GM21367 (cell line): ENCODE measurements at regions not wholly inside any gene's neighbourhood (a gene's known extent, or its start where the extent isn't known, plus 50 kb on each side); places are given as distances from the start of the nearest gene placed in this dataset.

ENCODE experiments used
- ATAC-seq: cut with Tn5 transposase; IDR thresholded peaks from one replicate; pipeline ENCODE4 v1.9.1; 2021; ENCODE audit not compliant: unreplicated experiment

DNA sequence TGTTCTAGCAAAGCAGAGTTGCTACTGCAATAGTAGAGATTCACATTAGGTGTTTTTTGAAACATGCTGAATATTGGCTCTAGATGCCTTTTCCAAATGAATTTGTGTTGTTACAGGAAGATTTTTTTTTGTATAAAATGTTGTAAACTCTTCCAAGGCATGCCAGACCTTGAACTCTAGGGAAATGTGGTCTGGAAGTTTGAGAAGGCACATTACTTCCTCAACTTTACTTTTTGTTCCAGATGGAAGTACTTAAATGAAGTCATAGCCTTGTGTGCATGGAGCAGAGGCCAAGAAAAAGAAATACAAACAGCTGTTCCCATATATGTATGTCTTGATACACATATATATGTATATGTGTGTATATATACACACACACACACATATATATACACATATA is 585.7 kb upstream of the MARCKS start:
- ATAC-seq, result no peak

GRCh38 chr6:113276601-113277000 is 580.5 kb upstream of the MARCKS start:
- ATAC-seq, result no peak

- ATAC-seq, result no peak
These were observed 580.0 kb upstream of the MARCKS start for GRCh38 chr6:113277111-113277510.

- no peak for ATAC-seq
These were observed 576.1 kb upstream of the MARCKS start for GRCh38 chr6:113281014-113281413.

DNA sequence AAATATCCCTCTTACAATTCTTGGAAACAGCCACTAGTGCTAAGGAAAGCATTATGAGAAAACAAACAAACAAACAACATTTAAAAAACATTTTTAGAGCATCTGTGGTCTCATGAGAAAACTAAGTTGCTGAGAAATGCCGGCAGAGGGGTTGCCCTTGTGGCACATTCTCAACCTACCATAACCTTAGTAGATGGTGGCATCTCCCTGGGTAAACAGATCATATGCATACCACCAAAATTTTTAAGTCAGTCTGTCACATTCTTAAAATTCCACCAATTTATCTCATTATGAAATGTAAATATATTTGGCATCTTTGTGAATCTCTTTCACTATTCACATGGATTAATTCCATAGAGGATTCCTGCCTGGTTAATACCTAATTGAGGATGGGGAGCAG is 575.7 kb upstream of the MARCKS start:
- ATAC-seq, result no peak

DNA sequence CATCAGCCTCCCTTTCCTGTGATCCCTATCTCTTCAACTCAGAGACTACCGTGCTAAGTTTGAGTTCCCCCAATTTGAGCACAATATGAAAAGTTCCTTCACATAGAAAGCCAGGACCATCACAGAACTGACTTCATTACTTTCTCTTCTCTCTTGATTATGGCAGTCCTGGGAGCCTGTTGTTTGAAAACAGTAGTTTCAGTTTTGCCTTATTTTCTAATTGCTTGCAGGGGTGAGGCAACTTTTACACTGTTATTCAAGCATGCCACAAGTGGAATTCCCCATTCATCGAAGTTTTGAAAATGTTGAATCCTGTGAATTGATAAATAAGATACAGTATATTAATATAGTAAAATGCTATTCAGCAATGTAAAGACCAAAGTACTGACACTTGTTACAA is 569.7 kb upstream of the MARCKS start:
- ATAC-seq, result peak; percentile 66

GRCh38 chr6:113288409-113288808 is 568.7 kb upstream of the MARCKS start:
- ATAC-seq, result no peak

DNA sequence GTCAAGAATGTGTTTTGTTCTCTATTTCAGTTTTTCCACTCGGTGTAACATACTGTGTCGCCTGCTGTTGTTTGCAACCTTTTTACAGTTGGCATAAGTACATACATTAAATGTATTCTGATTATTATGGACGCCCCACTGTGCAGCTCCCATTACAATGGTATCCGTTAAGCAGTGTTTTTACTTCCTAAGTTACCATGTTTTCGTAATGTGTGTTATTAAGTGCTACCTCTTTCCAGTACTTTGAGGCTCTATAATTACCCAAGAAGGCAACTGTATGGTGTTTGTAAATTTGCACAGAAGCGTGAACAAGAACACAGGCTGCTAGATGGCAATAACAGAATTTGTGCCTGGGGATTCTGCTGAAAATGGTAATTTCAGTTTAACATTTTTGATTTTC is 568.0 kb upstream of the MARCKS start:
- no peak for ATAC-seq

- no peak for ATAC-seq
These were observed 566.5 kb upstream of the MARCKS start for GRCh38 chr6:113290684-113291083.

- no peak for ATAC-seq
These were observed 565.2 kb upstream of the MARCKS start for GRCh38 chr6:113291751-113292445.

DNA sequence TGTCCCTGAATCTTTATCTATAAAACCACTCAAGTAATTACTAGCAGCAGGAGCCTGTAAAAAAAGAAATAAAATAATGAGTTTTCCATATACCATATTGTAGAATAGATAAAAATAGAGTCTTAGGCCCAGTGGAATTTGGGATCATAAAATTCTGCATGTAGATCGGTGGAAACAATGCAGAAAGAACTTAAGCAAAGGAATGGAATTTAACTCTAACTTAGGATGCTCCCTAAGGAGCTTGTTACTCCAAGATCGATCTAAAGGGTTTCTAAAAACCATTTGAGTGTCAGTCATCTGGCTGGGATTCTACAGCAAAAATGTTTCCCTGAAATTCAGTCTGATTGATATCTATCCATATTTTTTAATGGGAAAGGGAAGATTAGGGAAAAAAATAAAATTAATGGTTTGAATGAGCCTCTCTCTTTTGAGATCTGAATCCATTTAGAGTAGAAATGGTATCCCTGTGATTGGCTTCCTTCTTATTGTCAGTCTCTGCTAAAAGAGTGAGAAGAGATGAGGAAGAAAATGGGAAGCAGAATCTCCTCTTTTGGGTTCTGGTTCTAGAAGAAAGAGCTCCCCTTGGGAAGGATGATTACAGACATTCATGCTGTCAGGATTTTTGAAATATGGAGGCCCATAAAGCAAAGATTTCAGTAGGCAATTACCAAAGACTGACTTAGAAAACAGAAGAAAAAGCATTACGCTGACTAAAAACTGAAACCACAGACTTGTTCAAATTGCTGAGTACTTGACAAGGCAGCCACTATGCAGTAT is 564.3 kb upstream of the MARCKS start:
- peak; percentile 89 for ATAC-seq

DNA sequence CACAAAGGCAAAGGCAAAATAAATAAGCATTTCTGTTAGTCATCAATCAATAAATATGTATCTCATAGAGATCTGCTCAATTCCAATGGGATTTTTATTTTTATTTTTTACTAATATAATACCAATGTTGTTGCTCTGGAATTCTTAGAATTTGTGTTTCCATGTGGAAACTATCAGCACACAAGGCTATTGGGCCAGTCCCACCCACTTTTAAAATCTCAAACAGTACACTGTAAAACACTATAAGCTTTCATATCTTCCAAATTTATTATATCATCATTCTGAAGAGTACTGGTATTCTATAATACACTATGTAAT is 563.8 kb upstream of the MARCKS start:
- peak; percentile 24 for ATAC-seq

- ATAC-seq, result no peak
These were observed 557.6 kb upstream of the MARCKS start for GRCh38 chr6:113299531-113299930.

- no peak for ATAC-seq
These were observed 555.5 kb upstream of the MARCKS start for GRCh38 chr6:113301651-113302050.

GRCh38 chr6:113304116-113304515 is 553.0 kb upstream of the MARCKS start:
- ATAC-seq, result no peak

GRCh38 chr6:113306552-113307145 is 550.5 kb upstream of the MARCKS start:
- ATAC-seq, result peak; percentile 99

DNA sequence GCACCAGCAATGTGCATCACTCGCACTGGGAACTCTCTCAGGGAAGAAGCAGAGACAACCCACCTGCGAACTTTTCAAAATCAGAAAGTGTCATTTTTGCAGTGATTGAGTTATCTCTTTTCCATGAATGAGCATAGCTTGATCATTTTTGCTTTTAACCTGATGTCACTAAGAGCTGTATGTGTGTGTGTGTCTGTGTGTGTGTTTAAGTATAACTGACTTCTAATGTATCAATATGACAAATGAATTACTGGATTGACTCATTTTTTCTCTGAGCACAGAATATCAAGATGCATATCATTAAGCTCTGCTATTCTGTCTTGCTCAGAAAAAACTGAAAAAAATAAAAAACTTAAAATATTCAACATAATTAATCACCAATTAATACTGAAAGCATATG is 548.9 kb upstream of the MARCKS start:
- no peak for ATAC-seq

DNA sequence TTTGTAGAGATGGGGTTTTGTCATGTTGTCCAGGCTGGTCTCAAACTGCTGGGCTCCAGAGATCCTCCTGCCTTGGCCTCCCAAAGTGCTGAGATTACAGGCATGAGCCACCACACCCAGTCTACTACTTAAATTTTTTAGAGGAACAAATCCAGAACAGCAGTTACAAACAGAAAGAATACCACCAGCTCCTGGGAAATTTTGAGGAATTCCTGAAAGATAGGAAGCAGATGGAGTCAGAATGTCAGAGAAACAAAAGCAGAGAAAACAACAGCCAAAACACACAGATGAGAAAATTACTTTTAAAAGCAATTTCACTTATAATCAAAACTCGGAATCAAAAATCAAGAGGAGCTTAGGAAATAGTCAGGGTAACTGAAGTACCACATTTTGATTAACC is 543.3 kb upstream of the MARCKS start:
- ATAC-seq, result no peak

GRCh38 chr6:113315165-113315564 is 542.0 kb upstream of the MARCKS start:
- no peak for ATAC-seq

DNA sequence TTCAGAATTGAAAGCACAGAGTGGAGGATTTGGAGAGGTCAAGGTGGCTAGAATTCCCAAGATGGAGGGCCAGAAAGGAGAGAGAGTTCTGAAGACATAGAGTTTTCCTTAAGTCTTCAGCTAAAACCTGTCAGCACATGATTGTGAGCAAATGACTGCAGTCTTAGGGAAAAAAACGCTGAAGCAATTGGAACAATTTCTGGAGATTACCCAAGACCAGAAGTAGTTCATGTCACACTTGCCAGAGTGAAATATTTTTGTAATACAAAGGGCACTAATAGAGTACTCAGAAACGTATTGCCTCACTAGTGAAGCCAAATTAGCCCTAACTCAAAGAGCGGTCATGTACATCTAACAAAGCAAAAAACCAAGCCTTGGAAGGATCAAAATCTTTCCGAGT is 541.3 kb upstream of the MARCKS start:
- no peak for ATAC-seq

GRCh38 chr6:113317442-113317841 is 539.7 kb upstream of the MARCKS start:
- ATAC-seq, result no peak

- ATAC-seq, result no peak
These were observed 539.1 kb upstream of the MARCKS start for GRCh38 chr6:113317891-113318574.
